C4-2B (cell line): ENCODE measurements at regions not wholly inside any gene's neighbourhood (a gene's known extent, or its start where the extent isn't known, plus 50 kb on each side); places are given as distances from the start of the nearest gene placed in this dataset.

Source experiments
- CTCF ChIP-seq: fragments of 450-650 bp; conservative IDR thresholded peaks from 2 replicates; pipeline ENCODE4 v1.5.1; 2017; ENCODE audit warnings: mild to moderate bottlenecking
- ZFX ChIP-seq: fragments of 450-650 bp; IDR thresholded peaks from 2 replicates; pipeline ENCODE4 v1.6.1; 2017

- no peak for TF ChIP-seq CTCF
- TF ChIP-seq ZFX = no peak
Observed at GRCh38 chr15:61500523-61500922, 271.4 kb upstream of the RORA start.
